ENCODE measurements at regions not wholly inside any gene's neighbourhood (a gene's known extent, or its start where the extent isn't known, plus 50 kb on each side); places are given as distances from the start of the nearest gene placed in this dataset.

- no peak for DNase-seq
These were observed 121.4 kb upstream of the COPS8 start for GRCh38 chr2:236964291-236964690.

DNA sequence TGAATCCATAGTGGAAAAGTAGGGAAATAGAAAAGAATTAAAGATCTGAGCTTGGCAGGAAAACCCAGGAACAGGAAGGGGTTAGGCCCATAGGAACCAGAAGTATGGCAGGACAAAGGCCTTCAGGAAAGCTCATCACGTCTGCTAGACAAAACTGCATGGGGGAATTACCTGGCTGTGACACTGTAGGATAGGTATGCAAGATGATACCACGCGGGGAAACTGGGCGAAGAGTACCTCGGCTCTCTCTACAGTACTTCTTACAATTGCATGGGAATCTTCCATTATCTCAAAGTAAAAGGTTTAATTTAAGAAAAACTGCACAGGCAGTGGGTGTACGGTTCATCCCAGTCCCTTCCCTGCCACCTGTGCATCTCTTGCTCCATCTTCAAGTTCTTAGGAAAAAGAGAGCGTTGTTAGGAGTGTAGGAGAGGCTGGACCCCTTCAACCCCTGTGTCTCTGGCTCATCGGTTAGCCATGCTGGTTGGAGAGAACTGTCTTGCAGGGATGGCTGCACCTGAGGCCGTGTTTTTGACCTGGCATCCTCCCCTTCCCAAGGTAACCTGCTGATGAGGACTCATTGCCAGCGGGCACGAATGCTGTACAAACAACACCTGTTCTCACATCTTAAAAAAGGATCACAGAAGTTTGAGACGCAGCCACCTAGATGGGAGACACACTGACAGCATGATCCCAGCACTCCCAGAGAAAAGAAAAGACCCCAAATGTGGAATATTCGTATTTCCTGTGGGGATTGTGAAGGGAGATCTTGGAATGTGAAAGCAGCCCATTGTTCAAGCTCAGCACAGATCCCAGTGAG is 120.5 kb upstream of the COPS8 start:
- DNase-seq = no peak

GRCh38 chr2:236965841-236966096 is 119.9 kb upstream of the COPS8 start:
- no peak for DNase-seq

DNA sequence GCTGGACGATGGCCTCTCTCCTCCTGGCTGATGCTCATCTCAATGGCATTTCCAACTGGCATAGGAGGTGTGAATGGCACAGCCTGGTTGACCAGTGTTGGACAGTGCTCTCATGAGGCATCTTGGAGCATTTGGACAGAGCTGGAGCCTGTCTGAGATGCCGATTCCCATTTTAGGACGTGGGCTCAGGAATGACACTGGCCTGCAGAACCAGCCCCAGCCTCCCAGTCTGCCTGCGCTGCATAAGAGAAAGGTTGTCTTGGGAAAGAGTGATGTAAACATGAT is 118.2 kb upstream of the COPS8 start:
- DNase-seq = no peak

GRCh38 chr2:236968101-236968879 is 117.4 kb upstream of the COPS8 start:
- DNase-seq = no peak

- no peak for DNase-seq
These were observed 116.7 kb upstream of the COPS8 start for GRCh38 chr2:236968880-236969534.

DNA sequence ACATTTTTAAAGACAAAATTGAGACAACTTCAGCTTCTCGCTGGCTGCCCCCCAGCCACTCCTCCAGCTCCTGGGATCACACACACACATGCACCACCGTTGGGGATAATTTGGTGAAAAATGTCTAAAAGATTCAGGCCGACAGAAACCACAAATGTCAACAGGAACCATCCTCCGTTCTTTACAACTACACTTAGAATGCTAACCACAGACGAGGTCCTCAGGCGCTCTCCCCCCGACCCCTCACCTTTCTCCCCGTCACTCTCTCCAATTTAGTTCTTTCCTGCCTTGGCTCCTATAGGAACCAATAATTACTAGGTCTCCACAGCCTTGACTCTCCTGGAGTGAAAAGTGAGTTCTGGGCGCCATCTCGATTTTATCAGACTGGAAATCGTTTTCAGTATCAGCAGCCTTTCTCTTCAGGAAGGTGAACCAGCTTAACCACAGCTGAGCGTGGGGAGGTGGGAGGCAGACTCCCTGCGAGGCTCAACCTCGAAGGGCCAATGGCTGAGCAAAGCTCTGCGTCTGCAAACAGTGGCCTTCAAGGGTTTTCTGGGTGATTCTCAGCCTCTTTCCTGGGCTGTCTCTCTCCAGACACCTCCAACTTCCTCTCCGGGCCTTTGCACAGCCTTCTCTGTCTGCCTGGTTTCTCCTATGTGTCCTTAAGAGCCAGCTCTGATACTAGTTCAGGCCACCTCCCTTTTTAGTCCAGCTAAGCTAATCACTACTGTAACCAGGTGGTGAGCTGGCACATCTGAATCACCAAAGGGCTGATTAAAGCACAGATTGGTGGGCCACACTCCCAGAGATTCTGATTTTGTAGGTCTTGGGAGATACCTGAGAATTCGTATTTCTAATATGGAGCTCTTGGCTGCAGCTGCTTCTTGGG is 115.7 kb upstream of the COPS8 start:
- DNase-seq = peak; percentile 4

DNA sequence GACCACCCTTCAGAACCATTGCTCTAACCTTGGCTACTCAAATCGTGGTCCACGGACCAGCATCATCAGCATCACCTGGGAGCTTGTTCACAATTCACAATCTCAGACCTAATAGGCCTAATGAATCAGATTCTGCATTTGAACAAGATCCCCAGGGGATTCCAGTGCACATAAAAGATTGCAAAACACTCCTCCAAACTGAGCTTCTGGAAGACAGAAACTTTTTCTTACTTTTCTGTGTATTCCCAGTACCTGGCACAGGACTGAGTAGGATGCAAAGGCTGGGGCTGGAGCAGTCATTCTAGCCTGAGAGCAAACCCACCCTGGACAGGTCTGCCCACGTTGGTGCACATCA is 115.1 kb upstream of the COPS8 start:
- DNase-seq = no peak

DNA sequence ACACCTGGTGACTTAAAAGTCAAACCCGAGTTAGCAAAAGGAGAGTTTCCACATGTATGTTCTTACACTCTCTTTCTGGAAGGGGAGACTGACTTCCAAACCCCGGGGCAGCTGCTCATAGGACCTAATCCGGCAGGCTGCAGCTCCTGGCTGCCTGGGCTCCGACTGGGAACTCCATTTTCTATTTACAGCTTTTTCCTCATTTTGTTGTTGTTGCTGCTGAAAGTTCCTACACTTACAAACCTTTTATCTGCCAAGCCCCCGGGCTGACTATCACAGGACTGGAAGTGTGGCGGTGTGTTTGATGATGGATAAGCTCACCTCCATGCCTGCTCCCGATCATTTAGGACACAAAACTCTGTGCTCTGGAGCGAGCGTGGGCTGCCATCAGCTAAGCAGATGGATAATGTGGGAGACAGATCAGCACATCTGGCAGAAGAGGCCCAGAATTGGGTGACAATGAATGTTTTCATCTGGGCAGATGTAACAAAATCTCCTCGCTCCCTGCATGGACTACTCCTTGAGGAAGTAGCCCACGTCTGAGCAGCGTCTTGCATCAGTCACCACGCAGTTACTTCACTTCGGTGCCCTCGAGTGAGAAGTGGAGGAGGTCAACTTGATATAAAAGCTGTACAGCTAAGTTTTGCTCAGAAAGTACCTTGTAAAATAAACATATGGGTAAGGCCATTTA is 114.4 kb upstream of the COPS8 start:
- DNase-seq = no peak

- no peak for DNase-seq
These were observed 113.7 kb upstream of the COPS8 start for GRCh38 chr2:236971919-236972381.

DNA sequence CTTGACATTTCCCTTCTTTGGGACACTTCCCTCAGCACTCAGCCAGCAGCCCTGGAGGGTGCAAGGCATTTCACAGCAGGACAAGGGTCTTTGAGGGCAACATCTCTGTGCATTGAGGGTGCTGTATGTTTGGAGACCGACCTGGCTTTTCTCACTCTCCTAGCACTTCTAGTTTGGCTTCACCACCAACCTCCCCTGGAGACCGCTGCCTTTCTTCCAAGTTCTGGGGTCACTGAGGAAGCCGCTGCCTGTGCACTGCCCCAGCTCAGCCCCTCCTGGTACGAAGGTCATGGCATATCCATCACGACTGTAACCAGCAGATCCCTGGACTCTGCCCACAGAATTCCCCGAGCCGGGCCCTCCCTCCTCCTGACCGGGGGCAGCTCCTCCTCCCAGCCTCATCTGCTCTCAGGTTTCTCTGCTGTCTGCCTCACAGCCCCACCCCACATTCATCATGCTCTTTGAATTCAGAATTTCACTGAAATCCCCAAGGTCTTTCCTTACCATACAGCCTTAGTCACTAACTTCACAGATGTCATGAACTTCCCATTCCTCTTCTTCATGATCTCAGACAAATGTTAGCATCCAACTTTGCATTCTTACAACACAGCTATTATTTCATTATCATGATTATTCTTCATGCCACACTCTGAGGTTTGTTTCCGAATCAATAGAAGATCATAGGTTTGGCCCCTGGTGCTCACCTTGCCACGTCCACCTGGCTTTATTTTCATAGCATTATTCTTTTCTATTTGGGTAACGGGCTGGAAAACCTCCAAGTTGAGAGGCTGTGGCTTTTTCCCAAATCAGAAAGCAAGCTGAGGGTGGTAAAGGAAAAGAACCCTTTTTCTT is 113.0 kb upstream of the COPS8 start:
- no peak for DNase-seq

- no peak for DNase-seq
These were observed 112.2 kb upstream of the COPS8 start for GRCh38 chr2:236973343-236973980.

DNA sequence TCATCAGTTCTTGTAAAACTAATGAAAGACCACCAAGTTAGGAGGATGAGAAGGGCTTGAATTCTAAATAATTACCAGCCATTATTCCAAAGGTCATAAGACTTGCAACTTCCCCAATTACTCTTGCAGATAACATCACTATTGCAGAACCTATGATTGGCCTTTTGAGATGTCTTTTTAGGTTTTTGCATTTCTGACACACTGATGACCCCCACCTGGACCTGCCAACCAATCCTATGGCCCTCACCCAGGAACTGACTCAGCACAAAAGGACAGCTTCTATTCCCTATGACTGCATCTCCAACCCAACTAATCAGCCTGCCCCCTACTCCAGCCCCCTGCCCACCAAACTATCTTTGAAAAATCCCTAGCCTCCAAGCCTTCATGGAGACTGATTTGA is 111.5 kb upstream of the COPS8 start:
- no peak for DNase-seq

DNA sequence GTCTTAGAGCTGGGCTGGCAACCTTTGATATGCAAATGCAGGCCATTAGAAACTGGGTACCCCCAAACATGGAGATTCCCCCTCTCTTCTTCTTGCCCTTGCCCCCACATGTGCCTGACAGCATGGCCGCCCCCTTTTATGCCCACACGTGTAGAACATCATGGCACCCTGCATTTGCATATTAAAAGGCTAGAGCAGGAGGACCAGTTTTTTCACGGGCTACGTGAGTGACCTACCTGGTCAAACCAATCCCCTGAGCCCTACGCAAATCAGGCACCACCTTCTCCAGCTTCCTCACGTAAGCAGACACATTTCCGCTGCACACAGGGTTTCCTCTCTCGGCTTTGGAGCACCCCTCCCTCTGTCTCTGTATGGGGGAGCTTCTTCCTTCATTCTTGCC is 110.9 kb upstream of the COPS8 start:
- no peak for DNase-seq

GRCh38 chr2:236975766-236976165 is 109.9 kb upstream of the COPS8 start:
- no peak for DNase-seq

GRCh38 chr2:236976266-236977062 is 109.2 kb upstream of the COPS8 start:
- DNase-seq = no peak

- no peak for DNase-seq
These were observed 108.4 kb upstream of the COPS8 start for GRCh38 chr2:236977063-236977851.

DNA sequence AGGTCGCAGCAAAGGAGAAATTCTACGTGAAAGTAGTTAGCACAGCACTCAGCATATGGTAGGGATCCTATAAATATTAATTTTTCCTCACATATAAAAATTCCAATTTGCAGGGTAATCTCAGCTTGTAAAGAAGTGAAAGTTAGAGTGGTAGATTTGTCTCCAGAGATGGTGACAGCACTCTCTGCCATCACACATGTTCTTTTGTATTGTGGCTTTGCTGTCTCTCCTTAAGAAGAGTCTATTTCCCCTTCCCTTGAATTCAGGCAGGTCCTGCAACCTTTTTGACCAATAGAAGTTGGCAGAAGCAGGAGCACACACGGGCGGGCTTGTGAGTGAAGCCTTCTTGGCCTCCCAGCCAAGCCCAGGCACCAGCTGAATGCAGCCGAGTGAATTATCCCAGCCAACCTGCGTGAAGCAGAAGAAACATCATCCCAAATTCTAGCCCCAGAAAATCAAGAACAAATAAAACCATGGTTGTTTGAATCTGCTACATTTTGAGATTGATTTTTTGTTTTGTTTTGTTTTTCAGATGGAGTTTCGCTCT is 107.8 kb upstream of the COPS8 start:
- DNase-seq = no peak

DNA sequence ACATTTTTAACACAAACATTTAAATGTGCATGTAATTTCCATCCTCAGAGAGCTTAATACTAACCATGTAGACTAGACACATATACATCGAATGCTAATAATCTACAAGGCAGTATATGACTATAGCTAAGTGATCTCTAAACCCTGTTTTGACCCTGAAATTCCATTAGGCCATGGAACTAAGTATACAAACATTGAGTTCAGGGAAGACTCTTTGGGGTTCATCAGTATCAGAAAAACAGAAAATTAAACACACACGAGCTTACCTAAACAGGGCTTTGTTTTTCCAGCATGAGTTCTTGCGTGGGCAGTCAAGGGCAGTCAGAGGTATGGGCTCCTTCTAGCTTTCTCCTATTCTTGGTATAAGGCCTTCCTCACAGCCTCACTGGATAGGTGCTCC is 106.0 kb upstream of the COPS8 start:
- no peak for DNase-seq

Data from activated CD4-positive, alpha-beta T cell treated with anti-CD3 and anti-CD28 coated beads, Interleukin-2, Interleukin-6, amounts not matched to agents 100 ng/mL and 50 ng/mL, durations not matched to agents 16 hours and 8 hours (primary cell).